H9 (cell line): ENCODE measurements at regions not wholly inside any gene's neighbourhood (a gene's known extent, or its start where the extent isn't known, plus 50 kb on each side); places are given as distances from the start of the nearest gene placed in this dataset.

ENCODE experiments used
- DNase-seq: peaks from one replicate; pipeline ENCODE4 v3.0.0-alpha.2; 2017
- H2AFZ ChIP-seq: one replicate; pipeline ENCODE4 v1.6.1; 2013; ENCODE audit warnings: mild to moderate bottlenecking, low read length, control low read depth, moderate library complexity
- H2AK5ac ChIP-seq: 2 replicates; pipeline ENCODE4 v1.6.1; 2013; ENCODE audit warnings: low read length, control low read depth, mixed read lengths; ENCODE audit not compliant: insufficient read length
- H2BK120ac ChIP-seq: one replicate; pipeline ENCODE4 v1.6.1; 2013; ENCODE audit warnings: low read depth, mild to moderate bottlenecking, low read length, control low read depth, inconsistent platforms; ENCODE audit not compliant: poor library complexity, severe bottlenecking
- H2BK12ac ChIP-seq: 2 replicates; pipeline ENCODE4 v1.6.1; 2013; ENCODE audit warnings: low read length, control low read depth, mixed read lengths, low read depth; ENCODE audit not compliant: insufficient read length
- H2BK15ac ChIP-seq: 2 replicates; pipeline ENCODE4 v1.6.1; 2013; ENCODE audit warnings: low read depth, low read length, control low read depth
- H2BK20ac ChIP-seq: one replicate; pipeline ENCODE4 v1.6.1; 2013; ENCODE audit warnings: low read depth, mild to moderate bottlenecking, low read length, control low read depth, inconsistent platforms; ENCODE audit not compliant: poor library complexity, severe bottlenecking
- H2BK5ac ChIP-seq: 2 replicates; pipeline ENCODE4 v1.6.1; 2013; ENCODE audit warnings: low read length, control low read depth, mixed read lengths; ENCODE audit not compliant: insufficient read length
- H3K14ac ChIP-seq: 2 replicates; pipeline ENCODE4 v1.6.1; 2013; ENCODE audit warnings: low read length, control low read depth; ENCODE audit not compliant: insufficient read depth
- H3K18ac ChIP-seq: 2 replicates; pipeline ENCODE4 v1.6.1; 2013; ENCODE audit warnings: low read depth, mild to moderate bottlenecking, mixed read lengths, low read length, control low read depth; ENCODE audit not compliant: insufficient read length
- H3K23ac ChIP-seq: 2 replicates; pipeline ENCODE4 v1.6.1; 2013; ENCODE audit warnings: low read length, control low read depth, mixed read lengths, low read depth; ENCODE audit not compliant: insufficient read length
- H3K23me2 ChIP-seq: 2 replicates; pipeline ENCODE4 v1.6.1; 2013; ENCODE audit warnings: low read depth, mild to moderate bottlenecking, mixed read lengths, low read length, control low read depth; ENCODE audit not compliant: insufficient read length, poor library complexity, severe bottlenecking
- H3K27ac ChIP-seq: 2 replicates; pipeline ENCODE4 v1.5.1; 2013; ENCODE audit warnings: low read length, control low read depth, mixed read lengths, low read depth; ENCODE audit not compliant: insufficient read length
- H3K27me3 ChIP-seq: 2 replicates; pipeline ENCODE4 v1.6.1; 2013; ENCODE audit warnings: low read length, control low read depth, inconsistent platforms; ENCODE audit not compliant: insufficient read depth
- H3K4ac ChIP-seq: 2 replicates; pipeline ENCODE4 v1.6.1; 2013; ENCODE audit warnings: low read depth, mild to moderate bottlenecking, control low read depth, inconsistent platforms, low read length, moderate library complexity
- H3K4me1 ChIP-seq: 2 replicates; pipeline ENCODE4 v1.6.1; 2013; ENCODE audit warnings: low read length, control low read depth, inconsistent platforms; ENCODE audit not compliant: insufficient read depth
- H3K4me2 ChIP-seq: 2 replicates; pipeline ENCODE4 v1.6.1; 2013; ENCODE audit warnings: low read length, control low read depth, mixed read lengths; ENCODE audit not compliant: insufficient read length, insufficient read depth
- H3K56ac ChIP-seq: 2 replicates; pipeline ENCODE4 v1.6.1; 2013; ENCODE audit warnings: low read depth, mild to moderate bottlenecking, mixed read lengths, low read length, control low read depth; ENCODE audit not compliant: insufficient read length
- H3K79me1 ChIP-seq: 2 replicates; pipeline ENCODE4 v1.6.1; 2013; ENCODE audit warnings: low read depth, mild to moderate bottlenecking, moderate library complexity, low read length, control low read depth, inconsistent platforms; ENCODE audit not compliant: insufficient read depth, poor library complexity, severe bottlenecking
- H3K79me2 ChIP-seq: 2 replicates; pipeline ENCODE4 v1.6.1; 2013; ENCODE audit warnings: low read length, control low read depth, inconsistent platforms; ENCODE audit not compliant: insufficient read depth
- H3K9ac ChIP-seq: 2 replicates; pipeline ENCODE4 v1.6.1; 2013; ENCODE audit warnings: low read length, control low read depth, mixed read lengths; ENCODE audit not compliant: insufficient read length; ENCODE audit errors: extremely low read depth
- H3K9me3 ChIP-seq: one replicate; pipeline ENCODE4 v1.6.1; 2013; ENCODE audit warnings: low read depth, low read length, inconsistent platforms; ENCODE audit not compliant: control insufficient read depth
- H3T11ph ChIP-seq: one replicate; pipeline ENCODE4 v1.6.1; 2013; ENCODE audit warnings: mild to moderate bottlenecking, low read length, control low read depth, inconsistent platforms
- H4K20me1 ChIP-seq: one replicate; pipeline ENCODE4 v1.6.1; 2013; ENCODE audit not compliant: control insufficient read depth, insufficient read length, insufficient read depth
- H4K5ac ChIP-seq: 2 replicates; pipeline ENCODE4 v1.6.1; 2013; ENCODE audit warnings: low read depth, mild to moderate bottlenecking, mixed read lengths, low read length, control low read depth; ENCODE audit not compliant: insufficient read length
- H4K8ac ChIP-seq: replicated peaks from 2 replicates; pipeline ENCODE4 v1.6.1; 2013; ENCODE audit warnings: low read length, control low read depth, mixed read lengths, low read depth; ENCODE audit not compliant: insufficient read length
- H4K91ac ChIP-seq: 2 replicates; pipeline ENCODE4 v1.6.1; 2013; ENCODE audit warnings: low read depth, mild to moderate bottlenecking, moderate library complexity, mixed read lengths, low read length, control low read depth; ENCODE audit not compliant: insufficient read length
- H3K27ac Mint-ChIP-seq, 3 experiments: 2 replicates in 2 of 3; 3 replicates in 1 of 3; pipeline ENCODE4 v1.8.0; 2020 to 2021; ENCODE audit warnings: mixed read lengths in 3 of 3, mild to moderate bottlenecking in 1 of 3, moderate library complexity in 1 of 3
- H3K27me3 Mint-ChIP-seq: 2 replicates; pipeline ENCODE4 v1.8.0; 2021; ENCODE audit warnings: low read depth, mild to moderate bottlenecking, moderate library complexity, mixed read lengths
- H3K36me3 Mint-ChIP-seq, 3 experiments: 2 replicates in 2 of 3; 3 replicates in 1 of 3; pipeline ENCODE4 v1.8.0; 2020 to 2021; ENCODE audit warnings: low read depth in 3 of 3, mixed read lengths in 3 of 3; ENCODE audit not compliant: insufficient read depth in 1 of 3
- H3K4me1 Mint-ChIP-seq, 2 experiments: 2 replicates each; pipeline ENCODE4 v1.8.0; 2020; ENCODE audit warnings: mixed read lengths in 2 of 2
- H3K4me3 Mint-ChIP-seq, 2 experiments: 2 replicates in 1 of 2; 3 replicates in 1 of 2; pipeline ENCODE4 v1.8.0; 2020 to 2021; ENCODE audit warnings: mild to moderate bottlenecking in 2 of 2, mixed read lengths in 2 of 2, moderate library complexity in 1 of 2
- H3K9me3 Mint-ChIP-seq, 2 experiments: 2 replicates in 1 of 2; 3 replicates in 1 of 2; pipeline ENCODE4 v1.8.0; 2020; ENCODE audit warnings: mild to moderate bottlenecking in 2 of 2, mixed read lengths in 2 of 2, moderate library complexity in 1 of 2
- CTCF ChIP-seq: fragments of 200-600 bp; sonication (generic); conservative IDR thresholded peaks from 3 replicates; pipeline ENCODE4 v1.8.0; 2021; ENCODE audit warnings: antibody characterized with exemption, mild to moderate bottlenecking
- WGBS: extraction: QIAGEN DNeasy Blood & Tissue Kit; methylation state at CpG from one replicate; pipeline ENCODE4 v1.1.7; 2013; ENCODE audit warnings: missing lambda C conversion rate, low lambda C conversion rate, mixed read lengths; ENCODE audit not compliant: insufficient read length; ENCODE audit errors: extremely low coverage; 5-methylcytosine and 5-hydroxymethylcytosine counted together

DNA sequence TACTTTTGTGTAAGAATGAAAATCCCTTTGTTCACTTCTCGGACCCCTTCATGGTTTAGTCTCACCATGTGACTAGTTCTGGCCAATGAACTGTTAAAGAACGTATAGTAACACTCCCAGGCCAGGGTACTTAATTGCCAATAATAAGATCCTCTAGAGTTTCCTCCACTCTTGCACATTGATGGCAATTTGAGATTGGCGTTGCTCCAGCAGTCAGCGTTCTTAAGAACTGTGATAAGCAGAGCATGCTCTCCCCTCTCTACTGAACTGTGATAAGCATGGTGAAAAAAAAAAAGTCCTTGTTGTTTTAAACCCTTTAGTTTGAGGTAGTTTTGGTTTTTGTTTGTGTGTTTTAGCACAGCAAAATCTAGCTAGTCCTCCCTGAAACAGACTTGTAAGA is 854.5 kb downstream of the SLC6A15 start:
- peak overlapping the region; percentile 29 for H2AFZ ChIP-seq
- no peaks in the 10 kb centered on the region for H3K4me1 ChIP-seq
- no peaks in the 10 kb centered on the region for H3K79me1 ChIP-seq
- H2BK120ac ChIP-seq = no peak overlapping the region
- no peak for DNase-seq
- no peak overlapping the region for H3K27ac Mint-ChIP-seq
- H3K14ac ChIP-seq = no peak overlapping the region
- no peak overlapping the region for H4K5ac ChIP-seq
- no peak overlapping the region for H3K4me2 ChIP-seq
- H4K91ac ChIP-seq = no peak overlapping the region
- H3K27ac ChIP-seq = no peak overlapping the region
- H3K9me3 ChIP-seq = no peaks in the 10 kb centered on the region
- H3K9ac ChIP-seq = no peak overlapping the region
- peaks cover 0 to 2% of the 10 kb centered on the region in 2 experiments; a peak in 1 of 5 replicates for H3K9me3 Mint-ChIP-seq
- H3K18ac ChIP-seq = no peak overlapping the region
- H3T11ph ChIP-seq = no peak overlapping the region
- no peak overlapping the region for H2BK15ac ChIP-seq
- no peaks in the 10 kb centered on the region for H3K27me3 ChIP-seq
- H2AK5ac ChIP-seq = no peak overlapping the region
- no peak for TF ChIP-seq CTCF
- peaks cover 0 to 2% (median 0%) of the 10 kb centered on the region in 3 experiments; a peak in 1 of 7 replicates for H3K36me3 Mint-ChIP-seq
- H2BK20ac ChIP-seq = no peak overlapping the region
- H3K23ac ChIP-seq = no peak overlapping the region
- H3K79me2 ChIP-seq = no peaks in the 10 kb centered on the region
- H3K56ac ChIP-seq = no peak overlapping the region
- H3K4me3 Mint-ChIP-seq = no peak overlapping the region
- no peaks in the 10 kb centered on the region for H3K27me3 Mint-ChIP-seq
- no peaks in the 10 kb centered on the region for H3K23me2 ChIP-seq
- H3K4ac ChIP-seq = no peak overlapping the region
- H4K8ac ChIP-seq = no peak overlapping the region
- H2BK5ac ChIP-seq = no peak overlapping the region
- peaks cover 0 to 3% of the 10 kb centered on the region in 2 experiments; a peak in 3 of 4 replicates for H3K4me1 Mint-ChIP-seq
- no CpG with 5 or more reads among the region's 4 CpGs for WGBS
- H4K20me1 ChIP-seq = no peaks in the 10 kb centered on the region
- no peak overlapping the region for H2BK12ac ChIP-seq
